ENCODE measurements at regions not wholly inside any gene's neighbourhood (a gene's known extent, or its start where the extent isn't known, plus 50 kb on each side); places are given as distances from the start of the nearest gene placed in this dataset.

GRCh38 chr2:217335341-217335966 is 475.6 kb upstream of the TNP1 start:
- Histone ChIP-seq H3K4me2 (ENCODE audit: low read length) (no peak overlapping the region), H3K4me1 (ENCODE audit: insufficient read depth, low read length, poor library complexity, severe bottlenecking) (no peaks in the 10 kb centered on the region), H3K9me2 (ENCODE audit: insufficient read depth, low read length) (no peaks in the 10 kb centered on the region), H3K79me2 (ENCODE audit: insufficient read depth, low read depth, low read length) (no peaks in the 10 kb centered on the region), H3K9me3 (ENCODE audit: low read length) (no peaks in the 10 kb centered on the region), H3K36me3 (ENCODE audit: insufficient read depth, low read length) (no peaks in the 10 kb centered on the region), H2AFZ (ENCODE audit: low read length) (no peak overlapping the region), H3K4me3 (ENCODE audit: low read depth, low read length, poor library complexity, severe bottlenecking) (no peak overlapping the region), H4K20me1 (ENCODE audit: insufficient read depth, low read length) (no peaks in the 10 kb centered on the region), H3K27ac (ENCODE audit: low read depth, low read length, poor library complexity, severe bottlenecking) (no peak overlapping the region)
- no peak for TF ChIP-seq EZH2phosphoT487 (IDR thresholded peaks at IDR 0.05; ENCODE audit: borderline replicate concordance, low read depth, low read length)
- TF ChIP-seq, protein P1, sequence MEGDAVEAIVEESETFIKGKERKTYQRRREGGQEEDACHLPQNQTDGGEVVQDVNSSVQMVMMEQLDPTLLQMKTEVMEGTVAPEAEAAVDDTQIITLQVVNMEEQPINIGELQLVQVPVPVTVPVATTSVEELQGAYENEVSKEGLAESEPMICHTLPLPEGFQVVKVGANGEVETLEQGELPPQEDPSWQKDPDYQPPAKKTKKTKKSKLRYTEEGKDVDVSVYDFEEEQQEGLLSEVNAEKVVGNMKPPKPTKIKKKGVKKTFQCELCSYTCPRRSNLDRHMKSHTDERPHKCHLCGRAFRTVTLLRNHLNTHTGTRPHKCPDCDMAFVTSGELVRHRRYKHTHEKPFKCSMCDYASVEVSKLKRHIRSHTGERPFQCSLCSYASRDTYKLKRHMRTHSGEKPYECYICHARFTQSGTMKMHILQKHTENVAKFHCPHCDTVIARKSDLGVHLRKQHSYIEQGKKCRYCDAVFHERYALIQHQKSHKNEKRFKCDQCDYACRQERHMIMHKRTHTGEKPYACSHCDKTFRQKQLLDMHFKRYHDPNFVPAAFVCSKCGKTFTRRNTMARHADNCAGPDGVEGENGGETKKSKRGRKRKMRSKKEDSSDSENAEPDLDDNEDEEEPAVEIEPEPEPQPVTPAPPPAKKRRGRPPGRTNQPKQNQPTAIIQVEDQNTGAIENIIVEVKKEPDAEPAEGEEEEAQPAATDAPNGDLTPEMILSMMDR (conservative IDR thresholded peaks at IDR 0.05; ENCODE audit: low read length), result no peak
- ChIA-PET POLR2A (no interaction called here), CTCF (ENCODE audit: unreplicated experiment) (no interaction called here)
- intact Hi-C loops (cut with micrococcal nuclease; ENCODE audit: unreplicated experiment), result no loop called here
- DNase-seq (ENCODE audit: low spot score), result no peak
- no TSS peak for BruUV-seq (replicated peaks)

- ChIA-PET POLR2A (no interaction called here), CTCF (ENCODE audit: unreplicated experiment) (no interaction called here)
- intact Hi-C loops (cut with micrococcal nuclease; ENCODE audit: unreplicated experiment), result no loop called here
Measured at GRCh38 chr2:217334561-217334960, 474.7 kb upstream of the TNP1 start.

DNA sequence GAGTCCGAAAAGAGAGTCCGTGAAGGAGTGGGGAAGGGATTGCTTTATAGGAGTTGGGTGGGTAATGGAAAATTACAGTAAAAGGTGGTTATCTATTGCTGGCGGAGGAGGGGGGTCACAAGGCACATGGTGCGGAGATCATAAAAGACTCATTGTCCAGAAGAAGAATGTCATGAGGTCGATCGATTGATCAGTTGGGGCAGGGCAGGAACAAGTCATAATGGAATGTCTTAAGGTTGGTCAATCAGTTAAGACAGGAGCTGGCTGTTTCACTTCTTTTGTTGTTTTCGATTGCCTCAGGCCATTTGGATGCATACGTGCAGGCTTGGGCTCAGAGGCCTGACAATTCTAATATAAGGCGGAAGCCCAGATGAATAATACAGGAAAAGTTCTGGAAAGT is 473.0 kb upstream of the TNP1 start:
- H3K36me3 ChIP-seq (ENCODE audit: insufficient read depth, low read length), result no peaks in the 10 kb centered on the region
- H3K9me3 ChIP-seq (ENCODE audit: low read length), result no peaks in the 10 kb centered on the region
- ChIA-PET CTCF (ENCODE audit: unreplicated experiment) (no interaction called here), POLR2A (no interaction called here)
- no peak overlapping the region for H3K27ac ChIP-seq (ENCODE audit: low read depth, low read length, poor library complexity, severe bottlenecking)
- H3K4me1 ChIP-seq (ENCODE audit: insufficient read depth, low read length, poor library complexity, severe bottlenecking), result no peaks in the 10 kb centered on the region
- H4K20me1 ChIP-seq (ENCODE audit: insufficient read depth, low read length), result no peaks in the 10 kb centered on the region
- no peak overlapping the region for H3K4me3 ChIP-seq (ENCODE audit: low read depth, low read length, poor library complexity, severe bottlenecking)
- intact Hi-C loops (cut with micrococcal nuclease; ENCODE audit: unreplicated experiment), result no loop called here
- H3K4me2 ChIP-seq (ENCODE audit: low read length), result no peak overlapping the region
- TF ChIP-seq, protein P1 (conservative IDR thresholded peaks at IDR 0.05; ENCODE audit: low read length), result no peak
- no peak for TF ChIP-seq EZH2phosphoT487 (IDR thresholded peaks at IDR 0.05; ENCODE audit: borderline replicate concordance, low read depth, low read length)
- BruUV-seq (replicated peaks), result no TSS peak
- no peak overlapping the region for H2AFZ ChIP-seq (ENCODE audit: low read length)
- no peaks in the 10 kb centered on the region for H3K9me2 ChIP-seq (ENCODE audit: insufficient read depth, low read length)
- DNase-seq (ENCODE audit: low spot score), result no peak
- H3K79me2 ChIP-seq (ENCODE audit: insufficient read depth, low read depth, low read length), result no peaks in the 10 kb centered on the region

More at GRCh38 chr2:217334561-217334960, 474.7 kb upstream of the TNP1 start:
- Histone ChIP-seq H2AFZ (ENCODE audit: low read length) (no peak overlapping the region), H3K79me2 (ENCODE audit: insufficient read depth, low read depth, low read length) (no peaks in the 10 kb centered on the region), H4K20me1 (ENCODE audit: insufficient read depth, low read length) (no peaks in the 10 kb centered on the region), H3K4me1 (ENCODE audit: insufficient read depth, low read length, poor library complexity, severe bottlenecking) (no peaks in the 10 kb centered on the region), H3K36me3 (ENCODE audit: insufficient read depth, low read length) (no peaks in the 10 kb centered on the region), H3K4me3 (ENCODE audit: low read depth, low read length, poor library complexity, severe bottlenecking) (no peak overlapping the region), H3K4me2 (ENCODE audit: low read length) (no peak overlapping the region), H3K9me3 (ENCODE audit: low read length) (no peaks in the 10 kb centered on the region), H3K27ac (ENCODE audit: low read depth, low read length, poor library complexity, severe bottlenecking) (no peak overlapping the region), H3K9me2 (ENCODE audit: insufficient read depth, low read length) (no peaks in the 10 kb centered on the region)
- TF ChIP-seq, protein P1 (conservative IDR thresholded peaks at IDR 0.05; ENCODE audit: low read length), result no peak
- DNase-seq (ENCODE audit: low spot score), result no peak
- no TSS peak for BruUV-seq (replicated peaks)
